Hepatocyte (in vitro differentiated cells): ENCODE measurements at regions not wholly inside any gene's neighbourhood (a gene's known extent, or its start where the extent isn't known, plus 50 kb on each side); places are given as distances from the start of the nearest gene placed in this dataset.

Experiments used
- CTCF ChIP-seq: fragments of 200-600 bp; sonication (generic); IDR thresholded peaks from 2 replicates; pipeline ENCODE4 v1.5.1; 2016; ENCODE audit warnings: antibody characterized with exemption, mild to moderate bottlenecking; ENCODE audit not compliant: poor library complexity
- EZH2phosphoT487 ChIP-seq: fragments of 200-600 bp; sonication (generic); IDR thresholded peaks from one replicate; pipeline ENCODE4 v1.6.1; 2018; ENCODE audit warnings: antibody characterized with exemption, mild to moderate bottlenecking, low read depth, moderate library complexity; ENCODE audit not compliant: unreplicated experiment, severe bottlenecking

- TF ChIP-seq CTCF, result no peak
- no peak for TF ChIP-seq EZH2phosphoT487
Measured at GRCh38 chr6:54609981-54610380, 236.6 kb upstream of the FAM83B start.
